SK-N-SH (cell line): ENCODE measurements at regions not wholly inside any gene's neighbourhood (a gene's known extent, or its start where the extent isn't known, plus 50 kb on each side); places are given as distances from the start of the nearest gene placed in this dataset.

Experiments used
- CTCF ChIA-PET: fragments of 300-600, 350-600 bp; formaldehyde crosslinking; extraction: SDS; loops from one replicate; lab custom pipeline; 2021; lab: Yijun Ruan, JAX
- POLR2A ChIA-PET: fragments of 350-600 bp; sonication (Branson Sonifier 250); formaldehyde crosslinking; extraction: SDS; loops from one replicate; lab custom pipeline; 2020; ENCODE audit warnings: antibody characterized with exemption, inconsistent platforms; lab: Yijun Ruan, JAX
- DNase-seq: peaks from one replicate; pipeline ENCODE4 v3.0.0; 2012
- H2AFZ ChIP-seq: fragments of 200-600 bp; sonication (generic); 2 replicates; pipeline ENCODE4 v1.8.1; 2016; ENCODE audit warnings: antibody characterized with exemption, mild to moderate bottlenecking, low read depth
- H3F3A ChIP-seq: fragments of 200-600 bp; sonication (generic); replicated peaks from 2 replicates; pipeline ENCODE3; 2016; ENCODE audit warnings: antibody characterized with exemption, mild to moderate bottlenecking; ENCODE audit not compliant: insufficient read depth
- H3K27ac ChIP-seq, 2 experiments: fragments of 200-500 bp in 1 of 2; fragments of 200-600 bp in 1 of 2; sonication (Bioruptor generic) in 1 of 2; sonication (generic), shearing (Covaris generic) in 1 of 2; 2 replicates each; pipeline versions ENCODE4 v1.5.1 to v1.6.1; 2014 to 2016; ENCODE audit warnings: low read depth in 2 of 2, inconsistent platforms in 1 of 2, low read length in 1 of 2, mild to moderate bottlenecking in 1 of 2, mixed read lengths in 1 of 2
- H3K27me3 ChIP-seq: fragments of 200-600 bp; sonication (generic), shearing (Covaris generic); 2 replicates; pipeline ENCODE4 v1.6.1; 2016; ENCODE audit warnings: mixed run types; ENCODE audit not compliant: insufficient read depth
- H3K36me3 ChIP-seq, 2 experiments: fragments of 200-500 bp in 1 of 2; fragments of 200-600 bp in 1 of 2; sonication (Bioruptor generic) in 1 of 2; sonication (generic) in 1 of 2; replicated peaks in 1 of 2; 2 replicates each; pipeline versions ENCODE3 to v1.5.1; 2014 to 2016; ENCODE audit warnings: low read length in 1 of 2, mild to moderate bottlenecking in 1 of 2; ENCODE audit not compliant: insufficient read depth in 2 of 2, control insufficient read depth in 1 of 2
- H3K4me1 ChIP-seq, 2 experiments: fragments of 200-500 bp in 1 of 2; fragments of 200-600 bp in 1 of 2; sonication (Bioruptor generic) in 1 of 2; sonication (generic), shearing (Covaris generic) in 1 of 2; 2 replicates each; pipeline versions ENCODE4 v1.5.1 to v1.6.1; 2014 to 2016; ENCODE audit warnings: low read depth in 1 of 2, low read length in 1 of 2, mixed run types in 1 of 2; ENCODE audit not compliant: insufficient read depth in 2 of 2, control insufficient read depth in 1 of 2
- H3K4me2 ChIP-seq: fragments of 200-600 bp; sonication (generic), shearing (Covaris generic); 2 replicates; pipeline ENCODE4 v1.6.1; 2017; ENCODE audit warnings: mixed run types
- H3K4me3 ChIP-seq, 2 experiments: fragments of 200-500 bp in 1 of 2; fragments of 200-600 bp in 1 of 2; sonication (Bioruptor generic) in 1 of 2; sonication (generic), shearing (Covaris generic) in 1 of 2; 2 replicates each; pipeline versions ENCODE4 v1.5.1 to v1.8.1; 2014 to 2016; ENCODE audit warnings: low read depth in 2 of 2, inconsistent platforms in 1 of 2, low read length in 1 of 2, mild to moderate bottlenecking in 1 of 2, mixed read lengths in 1 of 2, moderate library complexity in 1 of 2
- H3K79me2 ChIP-seq: fragments of 200-600 bp; sonication (generic); 2 replicates; pipeline ENCODE4 v1.8.1; 2017; ENCODE audit warnings: mild to moderate bottlenecking; ENCODE audit not compliant: insufficient read depth
- H3K9ac ChIP-seq: fragments of 200-600 bp; sonication (generic); 2 replicates; pipeline ENCODE4 v1.6.1; 2017; ENCODE audit warnings: mixed run types
- H3K9me2 ChIP-seq: fragments of 200-600 bp; sonication (generic); 2 replicates; pipeline ENCODE4 v1.6.1; 2017; ENCODE audit warnings: mixed run types
- H3K9me3 ChIP-seq: fragments of 200-600 bp; sonication (generic); 2 replicates; pipeline ENCODE4 v1.6.1; 2017; ENCODE audit warnings: mixed run types, mild to moderate bottlenecking, moderate library complexity
- H4K20me1 ChIP-seq: fragments of 200-600 bp; sonication (generic); 2 replicates; pipeline ENCODE4 v1.6.1; 2017; ENCODE audit warnings: mild to moderate bottlenecking, mixed run types; ENCODE audit not compliant: insufficient read depth
- EP300 ChIP-seq, 2 experiments: IDR thresholded peaks; 2 replicates each; pipeline versions ENCODE4 v1.4.0 to v1.6.1; 2012; ENCODE audit warnings: borderline replicate concordance in 1 of 2, low read depth in 1 of 2, low read length in 1 of 2
- EZH2phosphoT487 ChIP-seq: fragments of 200-600 bp; sonication (generic); IDR thresholded peaks from 2 replicates; pipeline ENCODE4 v1.6.1; 2017; ENCODE audit warnings: low read depth, mixed run types, mild to moderate bottlenecking, antibody characterized with exemption, moderate library complexity, borderline replicate concordance
- FOSL2 ChIP-seq: IDR thresholded peaks from 2 replicates; pipeline ENCODE4 v1.4.0; 2012; ENCODE audit warnings: low read depth, mild to moderate bottlenecking, moderate library complexity, borderline replicate concordance
- FOXJ3 ChIP-seq: sonication (generic); formaldehyde crosslinking; IDR thresholded peaks from 2 replicates; pipeline ENCODE4 v1.5.1; 2020; ENCODE audit warnings: mild to moderate bottlenecking, missing genetic modification reagents
- FOXM1 ChIP-seq: IDR thresholded peaks from 2 replicates; pipeline ENCODE4 v1.4.0; 2012; ENCODE audit warnings: low read depth, mild to moderate bottlenecking
- GABPA ChIP-seq: IDR thresholded peaks from 2 replicates; pipeline ENCODE4 v1.4.0; 2012; ENCODE audit warnings: low read depth, mild to moderate bottlenecking
- GATA2 ChIP-seq: sonication (generic); formaldehyde crosslinking; IDR thresholded peaks from 2 replicates; pipeline ENCODE4 v1.5.0; 2020; ENCODE audit warnings: mild to moderate bottlenecking, missing genetic modification reagents
- JUND ChIP-seq: IDR thresholded peaks from 2 replicates; pipeline ENCODE4 v1.4.0; 2012
- NFIC ChIP-seq: IDR thresholded peaks from 2 replicates; pipeline ENCODE4 v1.4.0; 2012; ENCODE audit warnings: borderline replicate concordance
- NRF1 ChIP-seq: IDR thresholded peaks from 2 replicates; pipeline ENCODE4 v1.6.1; 2012; ENCODE audit warnings: low read depth, mild to moderate bottlenecking, low read length
- RFX5 ChIP-seq: IDR thresholded peaks from 2 replicates; pipeline ENCODE4 v1.6.1; 2012; ENCODE audit warnings: mild to moderate bottlenecking, improper control_type of control experiment, low read length
- SIN3A ChIP-seq: IDR thresholded peaks from 2 replicates; pipeline ENCODE4 v1.6.1; 2012; ENCODE audit warnings: low read depth, mild to moderate bottlenecking, low read length, moderate library complexity, borderline replicate concordance
- SMC3 ChIP-seq: IDR thresholded peaks from 2 replicates; pipeline ENCODE4 v1.6.1; 2012; ENCODE audit warnings: low read depth, low read length, improper control_type of control experiment
- TAF1 ChIP-seq: IDR thresholded peaks from 2 replicates; pipeline ENCODE4 v1.6.1; 2012; ENCODE audit warnings: low read depth, mild to moderate bottlenecking, low read length, moderate library complexity, borderline replicate concordance
- YY1 ChIP-seq: IDR thresholded peaks from 2 replicates; pipeline ENCODE4 v1.4.0; 2012; ENCODE audit warnings: low read depth, mild to moderate bottlenecking
- WGBS: methylation state at CpG from one replicate; pipeline ENCODE4 v1.1.6; 2017; ENCODE audit warnings: low lambda C conversion rate; 5-methylcytosine and 5-hydroxymethylcytosine counted together
- TF ChIP-seq, protein P1 (sequence below): IDR thresholded peaks from 2 replicates; pipeline ENCODE4 v1.4.0; 2012; ENCODE audit warnings: low read depth, borderline replicate concordance
- TF ChIP-seq, protein P2 (sequence below): fragments of 150-350 bp; IDR thresholded peaks from 2 replicates; pipeline ENCODE4 v1.6.1; 2016; ENCODE audit warnings: mild to moderate bottlenecking, low read depth, low read length
- TF ChIP-seq, protein P3 (sequence below): fragments of 150-350 bp; IDR thresholded peaks from 2 replicates; pipeline ENCODE4 v1.6.1; 2017; ENCODE audit warnings: antibody characterized with exemption, low read length, low read depth, borderline replicate concordance
- TF ChIP-seq, protein P4 (sequence below): IDR thresholded peaks from 2 replicates; pipeline ENCODE4 v1.4.0; 2012; ENCODE audit warnings: low read depth

DNA sequence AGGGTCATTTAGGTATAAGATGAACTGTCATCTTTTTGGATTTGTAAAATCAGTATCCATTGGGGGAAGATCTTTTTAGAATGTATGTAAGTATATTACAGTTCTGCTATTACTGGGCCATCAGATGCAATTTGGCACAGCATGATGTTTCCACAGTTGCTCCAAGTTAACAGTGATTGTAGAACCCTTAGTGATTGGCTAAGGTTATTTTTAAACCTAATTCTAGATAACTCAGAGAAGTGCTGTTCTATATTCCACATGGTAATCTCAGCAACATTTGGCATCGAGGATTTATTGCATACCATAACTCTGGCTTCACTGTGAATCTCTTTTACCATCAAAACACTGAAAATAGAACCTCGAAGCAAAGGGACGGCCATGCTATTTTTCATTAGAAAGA lies 215.7 kb upstream of the HAND2 start:
- CTCF ChIA-PET = interaction anchor here (0.5 to 3.3 kb wide), 3 partner anchors 12 to 245 kb away, joined by 3 to 22 read pairs (median 3); no protein-coding TSS in a partner anchor
- H3K36me3 ChIP-seq = no peaks in the 10 kb centered on the region
- H3K9me2 ChIP-seq = no peaks in the 10 kb centered on the region

DNA sequence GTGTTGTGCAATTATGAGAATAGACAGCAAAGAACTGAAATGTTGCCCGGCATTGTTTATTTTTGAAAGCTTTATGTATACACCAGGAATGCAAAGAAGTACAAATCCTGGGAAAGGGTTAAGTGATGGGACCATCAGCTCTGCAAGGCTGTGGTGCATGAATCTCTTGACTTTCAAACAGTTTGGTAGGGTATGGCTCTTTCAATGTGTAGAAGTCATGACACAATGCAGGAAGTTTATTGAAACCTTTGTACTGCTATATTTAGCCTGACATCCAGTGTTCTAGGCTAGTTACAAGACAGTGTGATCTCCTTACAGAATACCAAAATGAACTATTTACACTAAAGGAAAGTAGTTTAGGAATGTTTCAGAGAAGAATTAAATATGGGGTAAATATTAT lies 206.8 kb upstream of the HAND2 start:
- H3K9me2 ChIP-seq = no peaks in the 10 kb centered on the region
- H3K27ac ChIP-seq = no peak overlapping the region
- DNase-seq = no peak
- no peaks in the 10 kb centered on the region for H3K36me3 ChIP-seq
- no peak overlapping the region for H3K9ac ChIP-seq
- H3F3A ChIP-seq = no peaks in the 10 kb centered on the region
- H3K4me2 ChIP-seq = no peak overlapping the region
- ChIA-PET CTCF (no interaction called here), POLR2A (no interaction called here)
- H4K20me1 ChIP-seq = no peaks in the 10 kb centered on the region
- H3K4me3 ChIP-seq = no peak overlapping the region
- 85% methylated on average over 1 of the region's 1 CpG for WGBS
- no peaks in the 10 kb centered on the region for H3K79me2 ChIP-seq
- no peak overlapping the region for H2AFZ ChIP-seq
- no peaks in the 10 kb centered on the region for H3K9me3 ChIP-seq
- no peaks in the 10 kb centered on the region for H3K4me1 ChIP-seq
- TF ChIP-seq, protein P1, sequence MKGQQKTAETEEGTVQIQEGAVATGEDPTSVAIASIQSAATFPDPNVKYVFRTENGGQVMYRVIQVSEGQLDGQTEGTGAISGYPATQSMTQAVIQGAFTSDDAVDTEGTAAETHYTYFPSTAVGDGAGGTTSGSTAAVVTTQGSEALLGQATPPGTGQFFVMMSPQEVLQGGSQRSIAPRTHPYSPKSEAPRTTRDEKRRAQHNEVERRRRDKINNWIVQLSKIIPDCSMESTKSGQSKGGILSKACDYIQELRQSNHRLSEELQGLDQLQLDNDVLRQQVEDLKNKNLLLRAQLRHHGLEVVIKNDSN = no peak
- no peak for TF ChIP-seq SMC3
- no peak for TF ChIP-seq NRF1
- TF ChIP-seq JUND = no peak
- no peak for TF ChIP-seq RFX5
- no peak for TF ChIP-seq YY1
- no peak for TF ChIP-seq FOXJ3 (CRISPR knock-in tag)
- TF ChIP-seq, protein P2, sequence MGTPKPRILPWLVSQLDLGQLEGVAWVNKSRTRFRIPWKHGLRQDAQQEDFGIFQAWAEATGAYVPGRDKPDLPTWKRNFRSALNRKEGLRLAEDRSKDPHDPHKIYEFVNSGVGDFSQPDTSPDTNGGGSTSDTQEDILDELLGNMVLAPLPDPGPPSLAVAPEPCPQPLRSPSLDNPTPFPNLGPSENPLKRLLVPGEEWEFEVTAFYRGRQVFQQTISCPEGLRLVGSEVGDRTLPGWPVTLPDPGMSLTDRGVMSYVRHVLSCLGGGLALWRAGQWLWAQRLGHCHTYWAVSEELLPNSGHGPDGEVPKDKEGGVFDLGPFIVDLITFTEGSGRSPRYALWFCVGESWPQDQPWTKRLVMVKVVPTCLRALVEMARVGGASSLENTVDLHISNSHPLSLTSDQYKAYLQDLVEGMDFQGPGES = no peak
- no peak for TF ChIP-seq EP300 (IDR thresholded peaks at IDR 0.05; ENCODE audit: borderline replicate concordance in 1 of 2, low read depth in 1 of 2, low read length in 1 of 2)
- TF ChIP-seq, protein P3, sequence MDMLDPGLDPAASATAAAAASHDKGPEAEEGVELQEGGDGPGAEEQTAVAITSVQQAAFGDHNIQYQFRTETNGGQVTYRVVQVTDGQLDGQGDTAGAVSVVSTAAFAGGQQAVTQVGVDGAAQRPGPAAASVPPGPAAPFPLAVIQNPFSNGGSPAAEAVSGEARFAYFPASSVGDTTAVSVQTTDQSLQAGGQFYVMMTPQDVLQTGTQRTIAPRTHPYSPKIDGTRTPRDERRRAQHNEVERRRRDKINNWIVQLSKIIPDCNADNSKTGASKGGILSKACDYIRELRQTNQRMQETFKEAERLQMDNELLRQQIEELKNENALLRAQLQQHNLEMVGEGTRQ = no peak
- no peak for TF ChIP-seq NFIC
- TF ChIP-seq, protein P4, sequence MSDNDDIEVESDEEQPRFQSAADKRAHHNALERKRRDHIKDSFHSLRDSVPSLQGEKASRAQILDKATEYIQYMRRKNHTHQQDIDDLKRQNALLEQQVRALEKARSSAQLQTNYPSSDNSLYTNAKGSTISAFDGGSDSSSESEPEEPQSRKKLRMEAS = no peak
- TF ChIP-seq GATA2 (CRISPR knock-in tag) = no peak
- H3K27me3 ChIP-seq = no peaks in the 10 kb centered on the region

More for the DNA sequence above, 215.7 kb upstream of the HAND2 start:
- H3K4me2 ChIP-seq = no peak overlapping the region
- TF ChIP-seq NFIC (no peak), EZH2phosphoT487 (no peak), FOSL2 (no peak), SIN3A (no peak), JUND (no peak), NRF1 (no peak), GABPA (no peak), YY1 (no peak), FOXM1 (no peak), TAF1 (no peak)
- TF ChIP-seq, protein P3 = no peak
- TF ChIP-seq, protein P2 = no peak
- TF ChIP-seq, all 33 proteins: peak for 0
- Histone ChIP-seq H3K79me2 (no peaks in the 10 kb centered on the region), H3K4me1 (peaks cover 0 to 27% of the 10 kb centered on the region in 2 experiments; a peak in 2 of 4 replicates), H3K27ac (peak overlapping the region in 1 of 2 experiments; percentile 96; a peak in 2 of 4 replicates), H2AFZ (no peak overlapping the region), H3F3A (no peaks in the 10 kb centered on the region), H3K27me3 (no peaks in the 10 kb centered on the region), H4K20me1 (no peaks in the 10 kb centered on the region), H3K9me3 (no peaks in the 10 kb centered on the region), H3K4me3 (no peak overlapping the region), H3K9ac (no peak overlapping the region)
- no peak for DNase-seq
- POLR2A ChIA-PET = interaction anchor here (1.4 to 3.3 kb wide), 7 partner anchors 185 to 228 kb away, joined by 4 to 30 read pairs (median 12); partner anchors contain the start of gene HAND2
- 68% methylated on average over 3 of the region's 3 CpGs for WGBS
